Ascending aorta (tissue), 2 donors: ENCODE measurements at regions not wholly inside any gene's neighbourhood (a gene's known extent, or its start where the extent isn't known, plus 50 kb on each side); places are given as distances from the start of the nearest gene placed in this dataset.

ENCODE experiments used
- DNase-seq, 2 donors: peaks; one replicate each; pipeline ENCODE4 v3.0.0-alpha.2; 2019; ENCODE audit warnings: low spot score in 2 of 2
- H3K27ac ChIP-seq, 2 donors: fragments of 200-600 bp; sonication (generic); one replicate each; pipeline ENCODE4 v1.5.1; 2016 to 2017; ENCODE audit warnings: mild to moderate bottlenecking in 1 of 2
- H3K27me3 ChIP-seq: fragments of 200-600 bp; sonication (generic); one replicate; pipeline ENCODE4 v1.5.1; 2017
- H3K36me3 ChIP-seq, 2 donors: fragments of 200-600 bp; sonication (generic); one replicate each; pipeline ENCODE4 v1.5.1; 2016
- H3K4me1 ChIP-seq, 2 donors: fragments of 200-600 bp; sonication (generic); one replicate each; pipeline ENCODE4 v1.5.1; 2016 to 2017; ENCODE audit warnings: mild to moderate bottlenecking in 1 of 2
- H3K4me3 ChIP-seq, 2 donors: fragments of 200-600 bp; sonication (generic); one replicate each; pipeline ENCODE4 v1.5.1; 2016 to 2017; ENCODE audit warnings: mild to moderate bottlenecking in 1 of 2
- H3K9me3 ChIP-seq, 2 donors: fragments of 200-600 bp; sonication (generic); one replicate each; pipeline ENCODE4 v1.5.1; 2016
- intact Hi-C: fragments of 100-400 bp; cut with DNase I; formaldehyde crosslinking; loops from one replicate; pipeline ENCODE4 v1.15.1; 2023
- TF ChIP-seq, protein P1 (sequence below), 3 experiments: fragments of 200-600 bp in 2 of 3; fragments of 450-650 bp in 1 of 3; sonication (generic) in 2 of 3; IDR thresholded peaks; one replicate each; pipeline ENCODE4 v1.5.1; 2016 to 2019; ENCODE audit warnings: antibody characterized with exemption in 3 of 3, mild to moderate bottlenecking in 1 of 3, moderate library complexity in 1 of 3

GRCh38 chr12:127628645-127629044 lies 638.3 kb upstream of the TMEM132C start:
- TF ChIP-seq, protein P1, sequence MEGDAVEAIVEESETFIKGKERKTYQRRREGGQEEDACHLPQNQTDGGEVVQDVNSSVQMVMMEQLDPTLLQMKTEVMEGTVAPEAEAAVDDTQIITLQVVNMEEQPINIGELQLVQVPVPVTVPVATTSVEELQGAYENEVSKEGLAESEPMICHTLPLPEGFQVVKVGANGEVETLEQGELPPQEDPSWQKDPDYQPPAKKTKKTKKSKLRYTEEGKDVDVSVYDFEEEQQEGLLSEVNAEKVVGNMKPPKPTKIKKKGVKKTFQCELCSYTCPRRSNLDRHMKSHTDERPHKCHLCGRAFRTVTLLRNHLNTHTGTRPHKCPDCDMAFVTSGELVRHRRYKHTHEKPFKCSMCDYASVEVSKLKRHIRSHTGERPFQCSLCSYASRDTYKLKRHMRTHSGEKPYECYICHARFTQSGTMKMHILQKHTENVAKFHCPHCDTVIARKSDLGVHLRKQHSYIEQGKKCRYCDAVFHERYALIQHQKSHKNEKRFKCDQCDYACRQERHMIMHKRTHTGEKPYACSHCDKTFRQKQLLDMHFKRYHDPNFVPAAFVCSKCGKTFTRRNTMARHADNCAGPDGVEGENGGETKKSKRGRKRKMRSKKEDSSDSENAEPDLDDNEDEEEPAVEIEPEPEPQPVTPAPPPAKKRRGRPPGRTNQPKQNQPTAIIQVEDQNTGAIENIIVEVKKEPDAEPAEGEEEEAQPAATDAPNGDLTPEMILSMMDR (IDR thresholded peaks at IDR 0.05): no peak
- no peaks in the 10 kb centered on the region for H3K36me3 ChIP-seq
- no peak overlapping the region for H3K27ac ChIP-seq
- no peak overlapping the region for H3K4me3 ChIP-seq
- no peaks in the 10 kb centered on the region for H3K27me3 ChIP-seq
- intact Hi-C loops: no loop called here
- no peaks in the 10 kb centered on the region for H3K9me3 ChIP-seq
- DNase-seq: no peak
- no peaks in the 10 kb centered on the region for H3K4me1 ChIP-seq

DNA sequence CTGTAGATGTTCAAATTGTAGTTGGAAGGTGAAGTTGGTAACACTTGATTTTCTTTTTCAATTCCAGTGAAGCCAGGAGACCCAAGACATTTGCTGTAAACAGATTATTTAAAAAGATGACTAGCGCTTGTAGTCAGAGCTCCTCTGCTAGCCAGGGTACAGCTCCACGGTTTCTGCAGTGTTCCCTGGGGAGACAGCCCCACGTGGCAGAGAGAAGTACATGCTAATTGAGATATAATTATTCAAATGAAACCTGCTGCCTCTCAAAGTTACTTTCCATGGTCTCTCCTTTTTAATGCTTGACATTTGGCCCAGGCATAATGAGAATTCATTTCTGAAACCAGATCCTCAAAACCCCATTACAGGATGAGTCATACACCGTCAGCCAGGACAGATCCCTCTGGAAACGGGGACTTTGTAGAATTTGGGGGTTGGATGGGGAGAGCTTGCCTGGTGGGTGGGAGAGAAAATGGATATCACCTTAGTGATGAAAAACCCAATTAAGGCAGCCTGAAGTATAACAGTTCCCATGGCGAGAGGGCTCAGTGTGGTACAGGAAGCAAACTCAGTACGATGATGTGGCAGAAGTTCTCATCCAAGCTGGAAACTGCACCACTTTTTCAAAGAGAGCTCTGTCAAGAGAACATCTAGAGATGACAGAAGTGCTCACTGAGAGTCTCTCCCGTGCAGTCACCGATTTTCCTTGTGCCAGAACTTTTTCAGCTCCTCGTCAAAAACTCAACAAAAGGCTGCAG lies 637.7 kb upstream of the TMEM132C start:
- no peak overlapping the region for H3K27ac ChIP-seq
- no peaks in the 10 kb centered on the region for H3K36me3 ChIP-seq
- DNase-seq: no peak
- no peaks in the 10 kb centered on the region for H3K9me3 ChIP-seq
- intact Hi-C loops: no loop called here
- H3K4me1 ChIP-seq: no peaks in the 10 kb centered on the region
- no peak overlapping the region for H3K4me3 ChIP-seq
- TF ChIP-seq, protein P1 (IDR thresholded peaks at IDR 0.05): no peak
- no peaks in the 10 kb centered on the region for H3K27me3 ChIP-seq

- TF ChIP-seq, protein P1 (IDR thresholded peaks at IDR 0.05): no peak
- DNase-seq: no peak
- Histone ChIP-seq H3K4me1 (no peaks in the 10 kb centered on the region), H3K4me3 (no peak overlapping the region), H3K36me3 (no peaks in the 10 kb centered on the region), H3K9me3 (no peaks in the 10 kb centered on the region), H3K27ac (no peak overlapping the region), H3K27me3 (no peaks in the 10 kb centered on the region)
- intact Hi-C loops: no loop called here
Measured at GRCh38 chr12:127632461-127632860, 634.5 kb upstream of the TMEM132C start.

DNA sequence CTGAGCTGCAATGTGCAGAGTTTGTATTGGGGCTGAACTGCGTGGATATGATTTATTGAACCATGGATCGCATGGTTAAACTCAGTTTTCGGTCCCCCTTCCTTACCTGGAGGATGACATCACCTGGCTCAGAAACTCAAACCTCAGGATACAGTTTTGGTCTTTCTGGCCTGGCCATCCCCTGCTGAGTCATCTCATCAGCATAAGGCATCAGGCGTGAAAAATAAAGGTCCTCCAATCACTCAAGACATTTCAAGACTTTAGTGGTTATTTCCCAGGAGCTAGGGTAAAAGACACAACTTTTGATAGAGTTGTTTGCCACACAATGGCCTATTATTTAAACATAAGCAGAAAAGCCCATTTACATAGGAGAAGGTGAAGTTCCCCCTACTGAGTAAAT lies 631.1 kb upstream of the TMEM132C start:
- TF ChIP-seq, protein P1 (IDR thresholded peaks at IDR 0.05): no peak
- H3K27ac ChIP-seq: no peak overlapping the region

GRCh38 chr12:127636882-127637281 lies 630.1 kb upstream of the TMEM132C start:
- H3K4me3 ChIP-seq: no peak overlapping the region
- H3K27ac ChIP-seq: no peak overlapping the region
- peaks cover 0 to 16% of the 10 kb centered on the region in 2 donors for H3K4me1 ChIP-seq
- no peaks in the 10 kb centered on the region for H3K36me3 ChIP-seq
- H3K9me3 ChIP-seq: no peaks in the 10 kb centered on the region
- no peaks in the 10 kb centered on the region for H3K27me3 ChIP-seq
- TF ChIP-seq, protein P1 (IDR thresholded peaks at IDR 0.05): no peak
- DNase-seq: no peak
- intact Hi-C loops: no loop called here

More for the DNA sequence above, 631.1 kb upstream of the TMEM132C start:
- H3K27me3 ChIP-seq: no peaks in the 10 kb centered on the region
- no peaks in the 10 kb centered on the region for H3K9me3 ChIP-seq
- peaks cover 0 to 11% of the 10 kb centered on the region in 2 donors for H3K4me1 ChIP-seq
- no peaks in the 10 kb centered on the region for H3K36me3 ChIP-seq
- intact Hi-C loops: no loop called here
- DNase-seq: no peak
- no peak overlapping the region for H3K4me3 ChIP-seq
